Calu3 (cell line): ENCODE measurements at regions not wholly inside any gene's neighbourhood (a gene's known extent, or its start where the extent isn't known, plus 50 kb on each side); places are given as distances from the start of the nearest gene placed in this dataset.

Experiments used
- BruUV-seq: library from RNA; stranded (reverse); fragments of 400-500 nt; replicated peaks from 2 replicates; lab custom pipeline; 2021; lab: Mats Ljungman, UMichigan
- CTCF ChIA-PET: fragments of 300-600 bp; sonication (Branson Sonifier 250); formaldehyde crosslinking; loops from one replicate; lab custom pipeline; 2022; ENCODE audit warnings: antibody characterized with exemption; lab: Charles Lee
- DNase-seq: peaks from one replicate; pipeline ENCODE4 v3.0.0; 2022
- H3K27ac Mint-ChIP-seq: one replicate; pipeline ENCODE4 v1.8.0; 2022; ENCODE audit warnings: mixed read lengths; ENCODE audit not compliant: unreplicated experiment
- H3K27me3 Mint-ChIP-seq: one replicate; pipeline ENCODE4 v1.8.0; 2022; ENCODE audit warnings: mixed read lengths; ENCODE audit not compliant: unreplicated experiment
- H3K36me3 Mint-ChIP-seq: one replicate; pipeline ENCODE4 v1.8.0; 2022; ENCODE audit warnings: mild to moderate bottlenecking, moderate library complexity, mixed read lengths; ENCODE audit not compliant: insufficient read depth, unreplicated experiment
- H3K4me1 Mint-ChIP-seq: one replicate; pipeline ENCODE4 v1.8.0; 2022; ENCODE audit warnings: mild to moderate bottlenecking, low read depth, mixed read lengths; ENCODE audit not compliant: unreplicated experiment
- H3K4me3 Mint-ChIP-seq: one replicate; pipeline ENCODE4 v1.8.0; 2022; ENCODE audit warnings: mild to moderate bottlenecking, low read depth, moderate library complexity, mixed read lengths; ENCODE audit not compliant: unreplicated experiment
- H3K9me3 Mint-ChIP-seq: one replicate; pipeline ENCODE4 v1.8.0; 2022; ENCODE audit warnings: low read depth, mixed read lengths; ENCODE audit not compliant: unreplicated experiment
- intact Hi-C: fragments of 100-400 bp; cut with micrococcal nuclease; formaldehyde crosslinking; loops from one replicate; pipeline ENCODE4 v1.10.0; 2022; ENCODE audit not compliant: unreplicated experiment
- TF ChIP-seq, protein P1 (sequence below): fragments of 200-600 bp; IDR thresholded peaks from one replicate; pipeline ENCODE4 v1.8.0; 2022; ENCODE audit warnings: antibody characterized with exemption; ENCODE audit not compliant: unreplicated experiment

DNA sequence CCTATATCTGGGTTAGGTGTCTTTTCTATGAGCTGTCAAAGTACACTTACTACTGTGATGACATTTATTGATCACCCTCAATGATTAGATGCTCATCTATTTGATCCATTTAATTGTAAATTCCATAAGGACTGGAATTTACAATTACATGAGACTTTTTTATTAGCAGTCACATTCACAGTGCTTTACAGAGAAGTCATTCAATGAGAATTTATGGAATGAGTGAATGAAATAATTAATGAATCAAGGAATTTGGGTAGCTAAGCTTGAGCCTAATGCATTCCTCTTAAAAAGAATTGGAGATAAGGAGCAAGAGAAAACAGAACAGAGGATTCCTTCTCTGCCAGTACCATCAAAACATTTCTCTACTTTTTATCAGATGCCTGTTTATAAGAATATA is 1437.5 kb upstream of the CDH8 start:
- H3K27me3 Mint-ChIP-seq: no peaks in the 10 kb centered on the region
- CTCF ChIA-PET: no interaction called here
- no peak for DNase-seq
- no TSS peak for BruUV-seq
- TF ChIP-seq, protein P1, sequence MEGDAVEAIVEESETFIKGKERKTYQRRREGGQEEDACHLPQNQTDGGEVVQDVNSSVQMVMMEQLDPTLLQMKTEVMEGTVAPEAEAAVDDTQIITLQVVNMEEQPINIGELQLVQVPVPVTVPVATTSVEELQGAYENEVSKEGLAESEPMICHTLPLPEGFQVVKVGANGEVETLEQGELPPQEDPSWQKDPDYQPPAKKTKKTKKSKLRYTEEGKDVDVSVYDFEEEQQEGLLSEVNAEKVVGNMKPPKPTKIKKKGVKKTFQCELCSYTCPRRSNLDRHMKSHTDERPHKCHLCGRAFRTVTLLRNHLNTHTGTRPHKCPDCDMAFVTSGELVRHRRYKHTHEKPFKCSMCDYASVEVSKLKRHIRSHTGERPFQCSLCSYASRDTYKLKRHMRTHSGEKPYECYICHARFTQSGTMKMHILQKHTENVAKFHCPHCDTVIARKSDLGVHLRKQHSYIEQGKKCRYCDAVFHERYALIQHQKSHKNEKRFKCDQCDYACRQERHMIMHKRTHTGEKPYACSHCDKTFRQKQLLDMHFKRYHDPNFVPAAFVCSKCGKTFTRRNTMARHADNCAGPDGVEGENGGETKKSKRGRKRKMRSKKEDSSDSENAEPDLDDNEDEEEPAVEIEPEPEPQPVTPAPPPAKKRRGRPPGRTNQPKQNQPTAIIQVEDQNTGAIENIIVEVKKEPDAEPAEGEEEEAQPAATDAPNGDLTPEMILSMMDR: no peak
- intact Hi-C loops: no loop called here
- no peaks in the 10 kb centered on the region for H3K4me1 Mint-ChIP-seq
- H3K9me3 Mint-ChIP-seq: peaks cover 11% of the 10 kb centered on the region
- H3K36me3 Mint-ChIP-seq: no peaks in the 10 kb centered on the region
- no peak overlapping the region for H3K4me3 Mint-ChIP-seq
- no peak overlapping the region for H3K27ac Mint-ChIP-seq

DNA sequence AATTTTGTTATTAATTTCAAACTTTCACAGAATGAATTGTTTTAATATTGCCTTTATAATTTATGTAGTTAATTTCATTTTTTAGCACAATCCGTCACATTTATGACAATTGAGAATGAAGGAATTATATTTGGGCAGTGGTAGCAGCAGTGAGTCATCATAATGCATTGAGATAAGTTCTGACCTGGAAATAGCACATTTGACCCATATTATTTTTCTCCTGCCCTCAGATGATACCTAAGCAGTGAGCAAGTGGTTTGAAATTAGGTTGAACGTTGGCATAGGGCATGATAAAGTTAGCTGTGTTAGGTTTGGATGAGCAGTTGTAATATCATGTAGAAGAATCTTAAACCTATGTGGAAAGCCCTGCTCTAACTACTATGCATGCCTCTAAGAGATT is 1431.3 kb upstream of the CDH8 start:
- intact Hi-C loops: no loop called here
- no peak overlapping the region for H3K27ac Mint-ChIP-seq
- peaks cover 24% of the 10 kb centered on the region for H3K9me3 Mint-ChIP-seq
- CTCF ChIA-PET: no interaction called here
- H3K4me1 Mint-ChIP-seq: no peaks in the 10 kb centered on the region
- no TSS peak for BruUV-seq
- no peaks in the 10 kb centered on the region for H3K27me3 Mint-ChIP-seq
- no peak for DNase-seq
- no peak overlapping the region for H3K4me3 Mint-ChIP-seq
- H3K36me3 Mint-ChIP-seq: no peaks in the 10 kb centered on the region
- TF ChIP-seq, protein P1: no peak

DNA sequence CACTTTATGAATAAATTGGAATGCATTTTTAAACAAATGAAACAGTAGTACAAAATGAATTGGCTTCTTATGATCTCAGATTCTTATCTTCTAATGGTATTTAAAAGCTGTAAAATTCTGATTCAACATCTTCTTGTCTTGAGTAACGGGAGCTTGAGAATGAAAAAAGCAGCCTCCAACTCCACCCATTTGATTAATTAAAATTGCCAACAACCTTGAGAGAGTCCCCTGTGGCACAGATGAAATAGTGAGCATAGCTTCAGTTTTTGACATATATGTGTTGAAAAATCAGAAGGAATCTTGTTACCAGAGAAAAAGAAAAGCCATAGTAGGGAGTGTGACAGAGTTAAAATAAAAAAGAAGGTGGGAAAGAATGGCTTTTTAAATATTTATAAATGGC is 1426.1 kb upstream of the CDH8 start:
- intact Hi-C loops: loop anchor here (5.0 kb wide), 1 partner anchor 1655 kb away; no protein-coding TSS in a partner anchor
- DNase-seq: no peak
- CTCF ChIA-PET: no interaction called here
- H3K9me3 Mint-ChIP-seq: peaks cover 28% of the 10 kb centered on the region
- H3K36me3 Mint-ChIP-seq: no peaks in the 10 kb centered on the region
- H3K27me3 Mint-ChIP-seq: no peaks in the 10 kb centered on the region
- no peak overlapping the region for H3K27ac Mint-ChIP-seq
- no peaks in the 10 kb centered on the region for H3K4me1 Mint-ChIP-seq
- no peak overlapping the region for H3K4me3 Mint-ChIP-seq
- BruUV-seq: no TSS peak
- TF ChIP-seq, protein P1: no peak

- intact Hi-C loops: loop anchor here (5.0 kb wide), 1 partner anchor 1656 kb away; no protein-coding TSS in a partner anchor
- Mint-ChIP-seq H3K27me3 (no peaks in the 10 kb centered on the region), H3K27ac (no peak overlapping the region), H3K36me3 (no peaks in the 10 kb centered on the region), H3K9me3 (peaks cover 29% of the 10 kb centered on the region), H3K4me1 (no peaks in the 10 kb centered on the region), H3K4me3 (no peak overlapping the region)
- BruUV-seq: no TSS peak
- TF ChIP-seq, protein P1: no peak
- CTCF ChIA-PET: no interaction called here
- DNase-seq: no peak
Observed at GRCh38 chr16:63461248-63461841, 1425.1 kb upstream of the CDH8 start.
